Hematopoietic multipotent progenitor cell (in vitro differentiated cells): ENCODE measurements at regions not wholly inside any gene's neighbourhood (a gene's known extent, or its start where the extent isn't known, plus 50 kb on each side); places are given as distances from the start of the nearest gene placed in this dataset.
"Not testable (repeated sequence)": the region's sequence is repeated elsewhere in the genome, so short reads cannot be mapped to it uniquely, and the experiment has no call there.

Experiments
- DNase-seq, 3 donors: peaks; one replicate each; pipeline ENCODE4 v3.0.0-alpha.2; 2011 to 2015; ENCODE audit warnings: low read depth in 2 of 3, low spot score in 2 of 3

- DNase-seq, result not testable (repeated sequence)
Measured at GRCh38 chr14:105920803-105921755, 394.7 kb downstream of the TMEM121 start.

- not testable (repeated sequence) for DNase-seq
Measured at GRCh38 chr14:105921781-105922180, 395.4 kb downstream of the TMEM121 start.

- peak in 1 of 3 donors; percentile 48 for DNase-seq
Measured at GRCh38 chr14:105923520-105924191, 397.3 kb downstream of the TMEM121 start.

- no peak for DNase-seq
Measured at GRCh38 chr14:105924951-105925591, 398.7 kb downstream of the TMEM121 start.

GRCh38 chr14:105925615-105926372 is 399.4 kb downstream of the TMEM121 start:
- peak in 1 of 3 donors; percentile 54 for DNase-seq

- peak in 1 of 3 donors; percentile 60 for DNase-seq
Measured at GRCh38 chr14:105926373-105927095, 400.2 kb downstream of the TMEM121 start.

GRCh38 chr14:105927096-105928060 is 401.0 kb downstream of the TMEM121 start:
- peak in 1 of 3 donors; percentile 68 for DNase-seq

- DNase-seq, result peak in 2 of 3 donors; percentile 63 to 75
Measured at GRCh38 chr14:105928171-105929111, 402.1 kb downstream of the TMEM121 start.

GRCh38 chr14:105929327-105930081 is 403.1 kb downstream of the TMEM121 start:
- DNase-seq, result peak in 1 of 3 donors; percentile 53

- DNase-seq, result no peak
Measured at GRCh38 chr14:105930572-105930971, 404.2 kb downstream of the TMEM121 start.

- peak in 1 of 3 donors; percentile 65 for DNase-seq
Measured at GRCh38 chr14:105931808-105932483, 405.6 kb downstream of the TMEM121 start.

- DNase-seq, result peak in 1 of 3 donors; percentile 46
Measured at GRCh38 chr14:105933238-105933637, 406.9 kb downstream of the TMEM121 start.

GRCh38 chr14:105935384-105935783 is 409.0 kb downstream of the TMEM121 start:
- DNase-seq, result no peak

GRCh38 chr14:105937253-105938054 is 411.1 kb downstream of the TMEM121 start:
- no peak for DNase-seq
